NT2/D1 (cell line): ENCODE measurements at regions not wholly inside any gene's neighbourhood (a gene's known extent, or its start where the extent isn't known, plus 50 kb on each side); places are given as distances from the start of the nearest gene placed in this dataset.

Experiments
- SUZ12 ChIP-seq: IDR thresholded peaks from 2 replicates; pipeline ENCODE4 v1.6.1; 2011; ENCODE audit not compliant: insufficient read length, insufficient read depth; ENCODE audit errors: extremely low read depth
- YY1 ChIP-seq: IDR thresholded peaks from 2 replicates; pipeline ENCODE4 v1.6.1; 2011; ENCODE audit not compliant: insufficient read length, insufficient read depth
- ZNF274 ChIP-seq: IDR thresholded peaks from 2 replicates; pipeline ENCODE4 v1.6.1; 2011; ENCODE audit warnings: mild to moderate bottlenecking, low read depth, low read length

DNA sequence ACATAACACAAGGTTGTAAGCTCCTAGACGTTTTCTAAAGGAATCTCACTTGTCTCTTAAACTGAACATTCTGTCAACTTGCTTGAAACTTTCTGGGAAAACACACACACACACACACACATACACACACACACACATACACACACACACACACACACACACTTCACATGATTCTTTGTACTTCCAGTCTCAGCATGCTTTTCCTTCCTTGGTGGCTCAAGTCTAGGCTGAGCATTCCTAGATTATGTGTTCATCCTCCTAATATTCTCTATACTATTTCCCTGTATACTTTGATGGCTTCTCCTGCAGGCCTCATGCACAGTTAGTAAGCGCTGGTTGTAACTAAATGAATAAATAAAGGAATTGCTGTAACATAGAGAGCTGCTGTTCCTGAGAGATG, 372.1 kb downstream of the PTPRC start:
- TF ChIP-seq YY1, result no peak
- no peak for TF ChIP-seq SUZ12
- no peak for TF ChIP-seq ZNF274
